PFSK-1 (cell line): ENCODE measurements at regions not wholly inside any gene's neighbourhood (a gene's known extent, or its start where the extent isn't known, plus 50 kb on each side); places are given as distances from the start of the nearest gene placed in this dataset.

Experiments
- POLR2AphosphoS5 ChIP-seq: IDR thresholded peaks from 2 replicates; pipeline ENCODE4 v1.6.1; 2012; ENCODE audit warnings: low read depth, mild to moderate bottlenecking, control low read depth, low read length, moderate library complexity
- REST ChIP-seq, 2 experiments: IDR thresholded peaks; 2 replicates each; pipeline versions ENCODE4 v1.6.1 to v1.8.0; 2011 to 2012; ENCODE audit warnings: low read depth in 2 of 2, low read length in 2 of 2, control low read depth in 1 of 2, inconsistent platforms in 1 of 2, mild to moderate bottlenecking in 1 of 2, moderate library complexity in 1 of 2; ENCODE audit not compliant: insufficient read depth in 1 of 2
- SIN3A ChIP-seq: IDR thresholded peaks from 2 replicates; pipeline ENCODE4 v1.6.1; 2012; ENCODE audit warnings: mild to moderate bottlenecking, low read length, moderate library complexity, borderline replicate concordance; ENCODE audit not compliant: insufficient read depth
- TAF1 ChIP-seq: IDR thresholded peaks from 2 replicates; pipeline ENCODE4 v1.6.1; 2012; ENCODE audit warnings: low read length, control low read depth, borderline replicate concordance; ENCODE audit not compliant: insufficient read depth

- TF ChIP-seq REST (IDR thresholded peaks at IDR 0.05; ENCODE audit: insufficient read depth in 1 of 2, low read depth in 2 of 2, low read length in 2 of 2): no peak
- no peak for TF ChIP-seq POLR2AphosphoS5
- no peak for TF ChIP-seq SIN3A
- no peak for TF ChIP-seq TAF1
Measured at GRCh38 chr10:44569193-44570091, 184.5 kb upstream of the CXCL12 start.
